ENCODE measurements at regions not wholly inside any gene's neighbourhood (a gene's known extent, or its start where the extent isn't known, plus 50 kb on each side); places are given as distances from the start of the nearest gene placed in this dataset.

DNA sequence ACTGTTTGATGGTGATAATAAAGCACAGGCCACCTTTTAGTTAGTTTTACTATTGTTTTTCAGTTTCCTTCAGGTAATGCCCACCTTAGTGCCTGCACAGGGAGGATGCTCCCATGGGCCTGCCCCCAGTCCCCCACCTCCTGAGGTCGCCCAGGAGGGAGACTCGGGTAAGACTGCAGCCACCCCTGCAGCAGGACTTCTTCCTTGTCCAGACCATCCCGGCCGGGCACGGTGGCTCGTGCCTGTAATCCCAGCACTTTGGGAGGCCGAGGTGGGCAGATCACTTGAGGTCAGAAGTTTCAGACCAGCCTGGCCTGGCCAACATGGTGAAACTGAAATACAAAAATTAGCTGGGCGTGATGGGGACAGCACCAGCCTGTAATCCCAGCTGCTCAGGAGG lies 68.1 kb upstream of the TANC1 start:
- no peak overlapping the region for H3K4me3 Mint-ChIP-seq

More for the DNA sequence above, 68.1 kb upstream of the TANC1 start:
- H3F3A ChIP-seq (replicated peaks; ENCODE audit: low read depth), result no peaks in the 10 kb centered on the region
- no peaks in the 10 kb centered on the region for H3K79me2 ChIP-seq (replicated peaks; ENCODE audit: insufficient read depth)
- no peaks in the 10 kb centered on the region for H3K36me3 ChIP-seq (ENCODE audit: insufficient read depth)
- no peak for ATAC-seq
- no peaks in the 10 kb centered on the region for H3K27me3 ChIP-seq (ENCODE audit: insufficient read depth)
- no peak for TF ChIP-seq JUNB (IDR thresholded peaks at IDR 0.05; ENCODE audit: unreplicated experiment)
- TF ChIP-seq CREB1 (CRISPR knock-in tag; IDR thresholded peaks at IDR 0.05; ENCODE audit: low read depth), result no peak
- no peak for TF ChIP-seq EZH2 (IDR thresholded peaks at IDR 0.05; ENCODE audit: low read depth, unreplicated experiment)
- TF ChIP-seq, protein P1, sequence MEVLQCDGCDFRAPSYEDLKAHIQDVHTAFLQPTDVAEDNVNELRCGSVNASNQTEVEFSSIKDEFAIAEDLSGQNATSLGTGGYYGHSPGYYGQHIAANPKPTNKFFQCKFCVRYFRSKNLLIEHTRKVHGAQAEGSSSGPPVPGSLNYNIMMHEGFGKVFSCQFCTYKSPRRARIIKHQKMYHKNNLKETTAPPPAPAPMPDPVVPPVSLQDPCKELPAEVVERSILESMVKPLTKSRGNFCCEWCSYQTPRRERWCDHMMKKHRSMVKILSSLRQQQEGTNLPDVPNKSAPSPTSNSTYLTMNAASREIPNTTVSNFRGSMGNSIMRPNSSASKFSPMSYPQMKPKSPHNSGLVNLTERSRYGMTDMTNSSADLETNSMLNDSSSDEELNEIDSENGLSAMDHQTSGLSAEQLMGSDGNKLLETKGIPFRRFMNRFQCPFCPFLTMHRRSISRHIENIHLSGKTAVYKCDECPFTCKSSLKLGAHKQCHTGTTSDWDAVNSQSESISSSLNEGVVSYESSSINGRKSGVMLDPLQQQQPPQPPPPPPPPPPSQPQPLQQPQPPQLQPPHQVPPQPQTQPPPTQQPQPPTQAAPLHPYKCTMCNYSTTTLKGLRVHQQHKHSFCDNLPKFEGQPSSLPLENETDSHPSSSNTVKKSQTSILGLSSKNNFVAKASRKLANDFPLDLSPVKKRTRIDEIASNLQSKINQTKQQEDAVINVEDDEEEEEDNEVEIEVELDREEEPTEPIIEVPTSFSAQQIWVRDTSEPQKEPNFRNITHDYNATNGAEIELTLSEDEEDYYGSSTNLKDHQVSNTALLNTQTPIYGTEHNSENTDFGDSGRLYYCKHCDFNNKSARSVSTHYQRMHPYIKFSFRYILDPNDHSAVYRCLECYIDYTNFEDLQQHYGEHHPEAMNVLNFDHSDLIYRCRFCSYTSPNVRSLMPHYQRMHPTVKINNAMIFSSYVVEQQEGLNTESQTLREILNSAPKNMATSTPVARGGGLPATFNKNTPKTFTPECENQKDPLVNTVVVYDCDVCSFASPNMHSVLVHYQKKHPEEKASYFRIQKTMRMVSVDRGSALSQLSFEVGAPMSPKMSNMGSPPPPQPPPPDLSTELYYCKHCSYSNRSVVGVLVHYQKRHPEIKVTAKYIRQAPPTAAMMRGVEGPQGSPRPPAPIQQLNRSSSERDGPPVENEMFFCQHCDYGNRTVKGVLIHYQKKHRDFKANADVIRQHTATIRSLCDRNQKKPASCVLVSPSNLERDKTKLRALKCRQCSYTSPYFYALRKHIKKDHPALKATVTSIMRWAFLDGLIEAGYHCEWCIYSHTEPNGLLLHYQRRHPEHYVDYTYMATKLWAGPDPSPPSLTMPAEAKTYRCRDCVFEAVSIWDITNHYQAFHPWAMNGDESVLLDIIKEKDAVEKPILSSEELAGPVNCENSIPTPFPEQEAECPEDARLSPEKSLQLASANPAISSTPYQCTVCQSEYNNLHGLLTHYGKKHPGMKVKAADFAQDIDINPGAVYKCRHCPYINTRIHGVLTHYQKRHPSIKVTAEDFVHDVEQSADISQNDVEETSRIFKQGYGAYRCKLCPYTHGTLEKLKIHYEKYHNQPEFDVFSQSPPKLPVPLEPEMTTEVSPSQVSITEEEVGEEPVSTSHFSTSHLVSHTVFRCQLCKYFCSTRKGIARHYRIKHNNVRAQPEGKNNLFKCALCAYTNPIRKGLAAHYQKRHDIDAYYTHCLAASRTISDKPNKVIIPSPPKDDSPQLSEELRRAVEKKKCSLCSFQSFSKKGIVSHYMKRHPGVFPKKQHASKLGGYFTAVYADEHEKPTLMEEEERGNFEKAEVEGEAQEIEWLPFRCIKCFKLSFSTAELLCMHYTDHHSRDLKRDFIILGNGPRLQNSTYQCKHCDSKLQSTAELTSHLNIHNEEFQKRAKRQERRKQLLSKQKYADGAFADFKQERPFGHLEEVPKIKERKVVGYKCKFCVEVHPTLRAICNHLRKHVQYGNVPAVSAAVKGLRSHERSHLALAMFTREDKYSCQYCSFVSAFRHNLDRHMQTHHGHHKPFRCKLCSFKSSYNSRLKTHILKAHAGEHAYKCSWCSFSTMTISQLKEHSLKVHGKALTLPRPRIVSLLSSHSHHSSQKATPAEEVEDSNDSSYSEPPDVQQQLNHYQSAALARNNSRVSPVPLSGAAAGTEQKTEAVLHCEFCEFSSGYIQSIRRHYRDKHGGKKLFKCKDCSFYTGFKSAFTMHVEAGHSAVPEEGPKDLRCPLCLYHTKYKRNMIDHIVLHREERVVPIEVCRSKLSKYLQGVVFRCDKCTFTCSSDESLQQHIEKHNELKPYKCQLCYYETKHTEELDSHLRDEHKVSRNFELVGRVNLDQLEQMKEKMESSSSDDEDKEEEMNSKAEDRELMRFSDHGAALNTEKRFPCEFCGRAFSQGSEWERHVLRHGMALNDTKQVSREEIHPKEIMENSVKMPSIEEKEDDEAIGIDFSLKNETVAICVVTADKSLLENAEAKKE (CRISPR knock-in tag; IDR thresholded peaks at IDR 0.05), result no peak
- no peak for TF ChIP-seq ZNF114 (CRISPR knock-in tag; IDR thresholded peaks at IDR 0.05)
- TF ChIP-seq, protein P2, sequence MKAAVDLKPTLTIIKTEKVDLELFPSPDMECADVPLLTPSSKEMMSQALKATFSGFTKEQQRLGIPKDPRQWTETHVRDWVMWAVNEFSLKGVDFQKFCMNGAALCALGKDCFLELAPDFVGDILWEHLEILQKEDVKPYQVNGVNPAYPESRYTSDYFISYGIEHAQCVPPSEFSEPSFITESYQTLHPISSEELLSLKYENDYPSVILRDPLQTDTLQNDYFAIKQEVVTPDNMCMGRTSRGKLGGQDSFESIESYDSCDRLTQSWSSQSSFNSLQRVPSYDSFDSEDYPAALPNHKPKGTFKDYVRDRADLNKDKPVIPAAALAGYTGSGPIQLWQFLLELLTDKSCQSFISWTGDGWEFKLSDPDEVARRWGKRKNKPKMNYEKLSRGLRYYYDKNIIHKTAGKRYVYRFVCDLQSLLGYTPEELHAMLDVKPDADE (IDR thresholded peaks at IDR 0.05), result no peak
- no peak overlapping the region for H3K27ac ChIP-seq (ENCODE audit: low read depth)
- Mint-ChIP-seq H3K36me3 (ENCODE audit: low read depth) (no peaks in the 10 kb centered on the region), H3K27ac (no peak overlapping the region), H3K4me1 (peaks cover 10% of the 10 kb centered on the region), H3K9me3 (no peaks in the 10 kb centered on the region), H3K27me3 (ENCODE audit: insufficient read depth, low read depth, poor library complexity) (no peaks in the 10 kb centered on the region)
- H3K9me2 ChIP-seq (ENCODE audit: insufficient read depth), result no peaks in the 10 kb centered on the region
- no peak overlapping the region for H2AFZ ChIP-seq
- no peak overlapping the region for H3K4me2 ChIP-seq
- no peak overlapping the region for H3K4me3 ChIP-seq
- no peak for DNase-seq (ENCODE audit: low spot score)
- 0 out of 2 replicates have a peak, but pooled peaks cover 6% of the 10 kb centered on the region for H3K4me1 ChIP-seq (ENCODE audit: insufficient read depth)
- H4K20me1 ChIP-seq (replicated peaks; ENCODE audit: insufficient read depth), result no peaks in the 10 kb centered on the region
